CD4-positive, alpha-beta memory T cell (primary cell): ENCODE measurements at regions not wholly inside any gene's neighbourhood (a gene's known extent, or its start where the extent isn't known, plus 50 kb on each side); places are given as distances from the start of the nearest gene placed in this dataset.

ENCODE experiments used
- CTCF ChIA-PET: fragments of 350-600 bp; sonication (Branson Sonifier 250); formaldehyde crosslinking; loops from one replicate; lab custom pipeline; 2021; ENCODE audit warnings: inconsistent platforms; ENCODE audit not compliant: partially characterized antibody; lab: Charles Lee
- POLR2A ChIA-PET: fragments of 350-600 bp; sonication (Branson Sonifier 250); formaldehyde crosslinking; loops from one replicate; lab custom pipeline; 2021; ENCODE audit not compliant: partially characterized antibody; lab: Charles Lee
- DNase-seq, 5 donors: peaks; one replicate each; pipeline versions ENCODE4 v3.0.0 to v3.0.0-alpha.2; 2020 to 2022; ENCODE audit warnings: mixed read lengths in 1 of 5
- H3K27ac ChIP-seq: one replicate; pipeline ENCODE4 v1.7.0; 2013; ENCODE audit warnings: low read depth, low read length
- H3K27me3 ChIP-seq: 2 replicates; pipeline ENCODE4 v1.7.0; 2013; ENCODE audit warnings: mild to moderate bottlenecking, low read length, moderate library complexity; ENCODE audit not compliant: insufficient read depth
- H3K36me3 ChIP-seq: 2 replicates; pipeline ENCODE4 v1.7.0; 2013; ENCODE audit warnings: mild to moderate bottlenecking, low read length, moderate library complexity; ENCODE audit not compliant: insufficient read depth
- H3K4me1 ChIP-seq: 2 replicates; pipeline ENCODE4 v1.7.0; 2013; ENCODE audit warnings: mild to moderate bottlenecking, low read length, moderate library complexity; ENCODE audit not compliant: insufficient read depth
- H3K4me3 ChIP-seq, 2 donors: one replicate each; pipeline ENCODE4 v1.7.0; 2013; ENCODE audit warnings: low read length in 2 of 2, mild to moderate bottlenecking in 1 of 2
- H3K9me3 ChIP-seq, 2 donors: one replicate each; pipeline ENCODE4 v1.7.0; 2013; ENCODE audit warnings: low read length in 2 of 2, control low read depth in 1 of 2; ENCODE audit not compliant: control insufficient read depth in 1 of 2
- H3K27ac Mint-ChIP-seq, 7 donors: one replicate each; pipeline ENCODE4 v1.8.0; 2020 to 2021; ENCODE audit warnings: mixed read lengths in 7 of 7, mild to moderate bottlenecking in 6 of 7, inconsistent platforms in 3 of 7, moderate library complexity in 3 of 7
- H3K27me3 Mint-ChIP-seq, 2 donors: one replicate each; pipeline ENCODE4 v1.8.0; 2020 to 2021; ENCODE audit warnings: mixed read lengths in 2 of 2
- H3K36me3 Mint-ChIP-seq, 2 donors: one replicate each; pipeline ENCODE4 v1.8.0; 2020 to 2021; ENCODE audit warnings: mixed read lengths in 2 of 2, inconsistent platforms in 1 of 2, mild to moderate bottlenecking in 1 of 2
- H3K4me1 Mint-ChIP-seq, 4 donors: one replicate each; pipeline ENCODE4 v1.8.0; 2020 to 2021; ENCODE audit warnings: mixed read lengths in 4 of 4, mild to moderate bottlenecking in 1 of 4
- H3K4me3 Mint-ChIP-seq, 8 donors: one replicate each; pipeline ENCODE4 v1.8.0; 2020 to 2021; ENCODE audit warnings: mixed read lengths in 8 of 8, mild to moderate bottlenecking in 7 of 8, moderate library complexity in 6 of 8, inconsistent platforms in 3 of 8
- H3K9me3 Mint-ChIP-seq, 8 donors: one replicate each; pipeline ENCODE4 v1.8.0; 2020 to 2021; ENCODE audit warnings: mixed read lengths in 8 of 8, mild to moderate bottlenecking in 5 of 8, inconsistent platforms in 3 of 8, moderate library complexity in 1 of 8
- intact Hi-C: fragments of 100-400 bp; cut with micrococcal nuclease; formaldehyde crosslinking; loops from one replicate; pipeline ENCODE4 v1.15.1; 2023

- intact Hi-C loops = no loop called here
- H3K4me3 ChIP-seq = no peak overlapping the region
- H3K4me3 Mint-ChIP-seq = no peak overlapping the region
- no peaks in the 10 kb centered on the region for H3K36me3 ChIP-seq
- H3K27ac Mint-ChIP-seq = no peak overlapping the region
- DNase-seq = no peak
- no peaks in the 10 kb centered on the region for H3K4me1 ChIP-seq
- no peaks in the 10 kb centered on the region for H3K36me3 Mint-ChIP-seq
- no peaks in the 10 kb centered on the region for H3K9me3 ChIP-seq
- H3K9me3 Mint-ChIP-seq = peaks cover 1 to 18% (median 4%) of the 10 kb centered on the region in 8 donors
- no peaks in the 10 kb centered on the region for H3K27me3 ChIP-seq
- CTCF ChIA-PET = no interaction called here
- H3K27me3 Mint-ChIP-seq = no peaks in the 10 kb centered on the region
- H3K27ac ChIP-seq = no peak overlapping the region
- no peaks in the 10 kb centered on the region for H3K4me1 Mint-ChIP-seq
- POLR2A ChIA-PET = no interaction called here
Measured at GRCh38 chr4:62560858-62561257, 1360.7 kb downstream of the ADGRL3 start.

GRCh38 chr4:62550121-62550520 is 1350.0 kb downstream of the ADGRL3 start:
- CTCF ChIA-PET = no interaction called here
- DNase-seq = no peak
- no peaks in the 10 kb centered on the region for H3K4me1 ChIP-seq
- H3K4me3 ChIP-seq = no peak overlapping the region
- Mint-ChIP-seq H3K27ac (no peak overlapping the region), H3K4me1 (no peaks in the 10 kb centered on the region), H3K4me3 (no peak overlapping the region), H3K36me3 (no peaks in the 10 kb centered on the region), H3K9me3 (peaks cover 5 to 15% (median 9%) of the 10 kb centered on the region in 8 donors), H3K27me3 (no peaks in the 10 kb centered on the region)
- POLR2A ChIA-PET = no interaction called here
- H3K9me3 ChIP-seq = no peaks in the 10 kb centered on the region
- intact Hi-C loops = no loop called here
- no peaks in the 10 kb centered on the region for H3K36me3 ChIP-seq
- no peaks in the 10 kb centered on the region for H3K27me3 ChIP-seq
- no peak overlapping the region for H3K27ac ChIP-seq

- CTCF ChIA-PET = no interaction called here
- Mint-ChIP-seq H3K27me3 (no peaks in the 10 kb centered on the region), H3K36me3 (no peaks in the 10 kb centered on the region), H3K4me1 (no peaks in the 10 kb centered on the region), H3K4me3 (no peak overlapping the region), H3K9me3 (peaks cover 5 to 15% (median 8%) of the 10 kb centered on the region in 8 donors), H3K27ac (no peak overlapping the region)
- no peak for DNase-seq
- Histone ChIP-seq H3K4me1 (no peaks in the 10 kb centered on the region), H3K4me3 (no peak overlapping the region), H3K9me3 (no peaks in the 10 kb centered on the region), H3K27ac (no peak overlapping the region), H3K27me3 (no peaks in the 10 kb centered on the region), H3K36me3 (no peaks in the 10 kb centered on the region)
- intact Hi-C loops = no loop called here
- POLR2A ChIA-PET = no interaction called here
Measured at GRCh38 chr4:62549601-62550000, 1349.5 kb downstream of the ADGRL3 start.

- Mint-ChIP-seq H3K4me1 (no peaks in the 10 kb centered on the region), H3K27me3 (no peaks in the 10 kb centered on the region), H3K4me3 (no peak overlapping the region), H3K27ac (no peak overlapping the region), H3K36me3 (no peaks in the 10 kb centered on the region), H3K9me3 (peaks cover 6 to 15% (median 9%) of the 10 kb centered on the region in 8 donors)
- H3K36me3 ChIP-seq = no peaks in the 10 kb centered on the region
- no peak for DNase-seq
- no peak overlapping the region for H3K27ac ChIP-seq
- ChIA-PET POLR2A (no interaction called here), CTCF (no interaction called here)
- no peaks in the 10 kb centered on the region for H3K27me3 ChIP-seq
- no peaks in the 10 kb centered on the region for H3K4me1 ChIP-seq
- H3K9me3 ChIP-seq = no peaks in the 10 kb centered on the region
- no peak overlapping the region for H3K4me3 ChIP-seq
- intact Hi-C loops = no loop called here
Measured at GRCh38 chr4:62548765-62549164, 1348.6 kb downstream of the ADGRL3 start.

GRCh38 chr4:62548108-62548524 is 1348.0 kb downstream of the ADGRL3 start:
- H3K9me3 Mint-ChIP-seq = peaks cover 6 to 14% (median 8%) of the 10 kb centered on the region in 8 donors

GRCh38 chr4:62544428-62544827 is 1344.3 kb downstream of the ADGRL3 start:
- no peak for DNase-seq
- H3K4me3 Mint-ChIP-seq = no peak overlapping the region

More at GRCh38 chr4:62548108-62548524, 1348.0 kb downstream of the ADGRL3 start:
- Histone ChIP-seq H3K4me3 (no peak overlapping the region), H3K27me3 (no peaks in the 10 kb centered on the region), H3K36me3 (no peaks in the 10 kb centered on the region), H3K27ac (no peak overlapping the region), H3K9me3 (no peaks in the 10 kb centered on the region), H3K4me1 (no peaks in the 10 kb centered on the region)
- no peak for DNase-seq
- intact Hi-C loops = no loop called here
- Mint-ChIP-seq H3K4me1 (no peaks in the 10 kb centered on the region), H3K36me3 (no peaks in the 10 kb centered on the region), H3K27ac (no peak overlapping the region), H3K4me3 (no peak overlapping the region), H3K27me3 (no peaks in the 10 kb centered on the region)
- CTCF ChIA-PET = no interaction called here
- POLR2A ChIA-PET = no interaction called here

GRCh38 chr4:62543002-62543401 is 1342.9 kb downstream of the ADGRL3 start:
- no peak overlapping the region for H3K4me3 Mint-ChIP-seq
- H3K4me3 ChIP-seq = no peak overlapping the region
- no peak overlapping the region for H3K27ac ChIP-seq
- ChIA-PET CTCF (no interaction called here), POLR2A (no interaction called here)
- no peaks in the 10 kb centered on the region for H3K27me3 ChIP-seq
- H3K4me1 Mint-ChIP-seq = no peaks in the 10 kb centered on the region
- no peaks in the 10 kb centered on the region for H3K4me1 ChIP-seq
- intact Hi-C loops = no loop called here
- no peaks in the 10 kb centered on the region for H3K36me3 ChIP-seq
- no peaks in the 10 kb centered on the region for H3K36me3 Mint-ChIP-seq
- no peak for DNase-seq
- H3K27ac Mint-ChIP-seq = no peak overlapping the region
- H3K9me3 Mint-ChIP-seq = peaks cover 4 to 36% (median 9%) of the 10 kb centered on the region in 8 donors
- H3K27me3 Mint-ChIP-seq = no peaks in the 10 kb centered on the region
- peaks cover 0 to 4% of the 10 kb centered on the region in 2 donors for H3K9me3 ChIP-seq

More at GRCh38 chr4:62544428-62544827, 1344.3 kb downstream of the ADGRL3 start:
- Mint-ChIP-seq H3K9me3 (peaks cover 4 to 28% (median 12%) of the 10 kb centered on the region in 8 donors), H3K36me3 (no peaks in the 10 kb centered on the region), H3K27ac (no peak overlapping the region), H3K4me1 (no peaks in the 10 kb centered on the region), H3K27me3 (no peaks in the 10 kb centered on the region)
- H3K27me3 ChIP-seq = no peaks in the 10 kb centered on the region
- no peaks in the 10 kb centered on the region for H3K4me1 ChIP-seq
- H3K36me3 ChIP-seq = no peaks in the 10 kb centered on the region
- no peak overlapping the region for H3K4me3 ChIP-seq
- ChIA-PET CTCF (no interaction called here), POLR2A (no interaction called here)
- intact Hi-C loops = no loop called here
- H3K9me3 ChIP-seq = no peaks in the 10 kb centered on the region
- no peak overlapping the region for H3K27ac ChIP-seq

- Mint-ChIP-seq H3K4me3 (no peak overlapping the region), H3K36me3 (no peaks in the 10 kb centered on the region), H3K27ac (no peak overlapping the region), H3K9me3 (peaks cover 0 to 32% (median 15%) of the 10 kb centered on the region in 8 donors), H3K27me3 (no peaks in the 10 kb centered on the region), H3K4me1 (no peaks in the 10 kb centered on the region)
- Histone ChIP-seq H3K4me1 (no peaks in the 10 kb centered on the region), H3K4me3 (no peak overlapping the region), H3K27me3 (no peaks in the 10 kb centered on the region), H3K27ac (no peak overlapping the region), H3K9me3 (no peaks in the 10 kb centered on the region), H3K36me3 (no peaks in the 10 kb centered on the region)
- ChIA-PET CTCF (no interaction called here), POLR2A (no interaction called here)
- intact Hi-C loops = no loop called here
- DNase-seq = no peak
Measured at GRCh38 chr4:62533573-62533972, 1333.4 kb downstream of the ADGRL3 start.
